ENCODE measurements at regions not wholly inside any gene's neighbourhood (a gene's known extent, or its start where the extent isn't known, plus 50 kb on each side); places are given as distances from the start of the nearest gene placed in this dataset.

DNA sequence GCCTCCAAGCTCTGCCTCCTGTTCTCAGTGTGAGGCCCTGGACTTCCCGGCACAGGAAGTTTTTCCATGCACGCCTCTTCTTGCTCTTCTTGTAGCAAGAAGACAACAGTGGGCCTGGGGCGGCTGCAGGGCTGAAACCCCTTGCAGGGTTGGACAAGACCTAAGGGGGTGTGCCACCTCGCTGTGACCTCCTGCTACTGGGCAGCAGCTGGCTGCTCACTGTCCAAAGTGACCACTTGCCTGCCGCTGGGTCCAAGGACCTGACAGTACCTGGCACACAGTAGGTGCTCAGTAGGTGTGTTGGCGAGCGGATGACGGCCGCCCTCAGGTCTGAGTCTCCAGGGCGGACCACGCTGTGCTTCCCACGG is 331.6 kb downstream of the C16orf95 start:
- DNase-seq (ENCODE audit: insufficient read length, low spot score) = no peak
- no peak for FAIRE-seq
- TF ChIP-seq, protein P1, sequence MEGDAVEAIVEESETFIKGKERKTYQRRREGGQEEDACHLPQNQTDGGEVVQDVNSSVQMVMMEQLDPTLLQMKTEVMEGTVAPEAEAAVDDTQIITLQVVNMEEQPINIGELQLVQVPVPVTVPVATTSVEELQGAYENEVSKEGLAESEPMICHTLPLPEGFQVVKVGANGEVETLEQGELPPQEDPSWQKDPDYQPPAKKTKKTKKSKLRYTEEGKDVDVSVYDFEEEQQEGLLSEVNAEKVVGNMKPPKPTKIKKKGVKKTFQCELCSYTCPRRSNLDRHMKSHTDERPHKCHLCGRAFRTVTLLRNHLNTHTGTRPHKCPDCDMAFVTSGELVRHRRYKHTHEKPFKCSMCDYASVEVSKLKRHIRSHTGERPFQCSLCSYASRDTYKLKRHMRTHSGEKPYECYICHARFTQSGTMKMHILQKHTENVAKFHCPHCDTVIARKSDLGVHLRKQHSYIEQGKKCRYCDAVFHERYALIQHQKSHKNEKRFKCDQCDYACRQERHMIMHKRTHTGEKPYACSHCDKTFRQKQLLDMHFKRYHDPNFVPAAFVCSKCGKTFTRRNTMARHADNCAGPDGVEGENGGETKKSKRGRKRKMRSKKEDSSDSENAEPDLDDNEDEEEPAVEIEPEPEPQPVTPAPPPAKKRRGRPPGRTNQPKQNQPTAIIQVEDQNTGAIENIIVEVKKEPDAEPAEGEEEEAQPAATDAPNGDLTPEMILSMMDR (IDR thresholded peaks at IDR 0.05; ENCODE audit: insufficient read depth, missing control alignments) = no peak

DNA sequence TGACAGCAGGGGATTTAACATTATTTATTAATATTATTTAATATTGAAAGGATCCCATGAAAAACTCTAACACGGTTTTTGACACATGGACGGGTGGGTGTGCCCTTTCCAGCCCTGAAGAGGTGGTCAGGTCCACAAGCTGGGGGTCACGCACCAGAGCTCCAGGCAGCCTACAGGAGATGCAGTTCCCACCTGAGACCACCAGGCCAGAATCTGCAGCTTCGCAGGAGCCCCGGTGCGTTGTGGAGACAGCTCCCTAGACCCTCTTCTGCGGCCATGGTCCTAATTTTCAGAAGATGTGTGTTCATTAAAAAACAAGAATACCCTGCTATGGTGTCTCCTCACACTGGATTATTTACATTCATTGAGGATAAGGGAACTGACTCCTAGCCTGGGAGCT is 331.1 kb downstream of the C16orf95 start:
- FAIRE-seq (no peak), DNase-seq (ENCODE audit: insufficient read length, low spot score) (no peak)
- TF ChIP-seq, protein P1 (IDR thresholded peaks at IDR 0.05; ENCODE audit: insufficient read depth, missing control alignments) = no peak

DNA sequence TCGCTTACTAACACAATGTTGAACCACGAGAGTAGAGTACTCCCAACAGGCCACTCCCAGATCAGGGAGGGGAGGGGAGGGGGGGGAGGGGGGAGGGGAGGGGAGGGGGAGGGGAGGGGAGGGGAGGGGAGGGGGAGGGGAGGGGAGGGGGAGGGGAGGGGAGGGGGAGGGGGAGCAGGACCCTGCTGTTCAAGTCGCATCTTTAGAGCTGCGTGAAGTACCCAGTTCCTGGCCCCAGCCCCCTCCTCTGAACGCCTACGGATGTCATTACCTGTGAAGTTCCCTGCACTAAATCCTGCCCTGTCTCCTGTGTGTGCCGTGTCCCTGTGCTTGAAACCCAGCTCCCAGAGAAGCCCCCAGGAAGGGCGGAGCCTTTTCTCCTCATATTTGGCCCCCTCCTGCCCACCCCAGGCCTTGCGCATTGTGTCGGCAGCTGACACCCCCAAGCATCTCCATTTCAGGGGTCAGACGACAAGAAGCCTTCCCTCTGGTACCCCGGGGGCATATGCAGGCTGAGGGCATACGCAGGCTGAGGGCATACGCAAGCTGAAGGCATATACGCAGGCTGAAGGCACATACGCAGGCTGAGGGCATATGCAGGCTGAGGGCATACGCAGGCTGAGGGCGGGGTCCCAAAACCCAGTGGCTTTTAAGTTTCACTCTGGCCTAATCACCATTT is 330.2 kb downstream of the C16orf95 start:
- TF ChIP-seq, protein P1 (IDR thresholded peaks at IDR 0.05; ENCODE audit: insufficient read depth, missing control alignments) = no peak
- DNase-seq (ENCODE audit: insufficient read length, low spot score) (no peak), FAIRE-seq (no peak)

DNA sequence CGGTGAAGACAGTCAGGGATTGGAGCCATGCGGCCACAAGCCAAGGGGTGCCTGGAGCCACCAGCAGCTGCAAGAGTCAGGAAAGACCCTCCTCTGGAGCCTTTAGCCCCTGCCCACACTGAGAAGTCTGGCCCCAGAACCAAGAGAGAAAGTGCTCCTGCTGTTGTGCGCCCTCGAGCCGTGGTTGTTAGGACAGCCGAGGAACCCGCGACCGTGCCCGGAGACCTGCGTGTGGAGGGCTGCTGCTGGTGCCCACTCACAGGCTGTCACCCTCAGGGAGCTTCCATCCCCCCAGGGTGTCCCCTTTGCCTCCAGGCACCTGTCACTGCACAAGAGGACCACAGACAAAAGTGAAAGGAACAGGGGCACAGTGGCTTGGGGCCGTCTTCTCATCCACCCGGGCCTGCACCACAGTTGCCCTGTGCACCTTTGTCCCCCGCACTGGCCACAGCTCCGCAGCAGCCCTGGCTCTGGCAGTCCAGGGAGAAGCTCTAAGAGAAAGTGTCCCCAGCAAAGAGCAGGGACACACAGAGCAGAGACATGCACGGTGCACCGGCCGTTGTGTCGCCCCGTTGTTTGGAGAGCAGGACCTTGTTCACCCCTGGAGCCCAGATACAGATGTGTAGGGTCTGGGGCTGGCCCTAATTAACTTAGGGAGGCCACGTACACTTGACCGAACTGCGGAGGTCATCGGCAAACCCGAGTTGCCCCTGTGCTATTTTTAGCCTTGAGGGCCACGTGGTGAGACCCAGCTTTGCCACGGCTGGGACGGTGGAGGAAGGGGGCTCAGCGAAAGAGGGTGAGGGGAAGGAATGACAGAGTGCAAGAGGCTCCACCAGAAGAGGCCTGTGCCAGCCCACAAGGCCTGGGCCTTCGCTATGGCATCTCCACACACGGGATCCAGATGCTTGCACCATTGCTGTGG is 329.2 kb downstream of the C16orf95 start:
- FAIRE-seq (no peak), DNase-seq (ENCODE audit: insufficient read length, low spot score) (no peak)
- TF ChIP-seq, protein P1 (IDR thresholded peaks at IDR 0.05; ENCODE audit: insufficient read depth, missing control alignments) = no peak

DNA sequence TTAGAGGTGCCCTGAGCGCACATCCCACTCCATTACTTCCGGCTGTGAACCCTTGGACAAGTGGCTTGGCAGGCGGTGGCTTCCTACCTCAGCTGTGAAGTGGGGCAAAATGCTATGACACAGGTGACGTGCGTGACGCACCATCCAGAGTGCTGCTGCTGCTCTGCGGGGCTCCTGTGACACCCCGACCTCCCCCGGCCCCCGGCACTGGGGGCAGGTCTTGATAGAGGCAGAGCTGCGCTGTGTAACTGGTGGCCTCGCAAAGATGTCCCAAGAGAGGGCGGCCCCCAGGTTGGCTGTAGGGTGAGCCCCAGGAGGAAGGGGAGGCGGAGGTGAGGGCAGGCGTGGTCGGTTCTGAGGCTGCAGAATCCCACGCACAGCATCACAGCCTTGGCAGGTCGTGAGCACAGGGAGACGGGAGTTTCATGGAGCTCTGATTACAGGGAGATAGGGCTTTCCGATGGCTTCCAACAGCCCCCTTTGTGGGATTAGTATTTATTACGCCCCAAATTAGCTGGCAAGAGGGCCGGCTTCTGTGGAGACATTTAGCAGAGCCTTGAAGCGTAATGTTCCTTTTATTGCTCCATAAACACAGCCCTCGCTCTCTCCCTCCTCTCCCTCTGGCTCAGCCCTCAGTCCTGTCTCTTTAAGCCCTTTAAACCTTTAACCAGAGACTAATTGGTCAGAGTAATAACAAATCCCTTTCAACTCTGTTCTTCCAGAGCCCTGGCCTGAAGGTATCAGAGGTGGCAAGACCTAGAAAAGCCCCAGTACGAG is 328.1 kb downstream of the C16orf95 start:
- FAIRE-seq = no peak
- TF ChIP-seq, protein P1 (IDR thresholded peaks at IDR 0.05; ENCODE audit: insufficient read depth, missing control alignments) = no peak
- DNase-seq (ENCODE audit: insufficient read length, low spot score) = no peak

DNA sequence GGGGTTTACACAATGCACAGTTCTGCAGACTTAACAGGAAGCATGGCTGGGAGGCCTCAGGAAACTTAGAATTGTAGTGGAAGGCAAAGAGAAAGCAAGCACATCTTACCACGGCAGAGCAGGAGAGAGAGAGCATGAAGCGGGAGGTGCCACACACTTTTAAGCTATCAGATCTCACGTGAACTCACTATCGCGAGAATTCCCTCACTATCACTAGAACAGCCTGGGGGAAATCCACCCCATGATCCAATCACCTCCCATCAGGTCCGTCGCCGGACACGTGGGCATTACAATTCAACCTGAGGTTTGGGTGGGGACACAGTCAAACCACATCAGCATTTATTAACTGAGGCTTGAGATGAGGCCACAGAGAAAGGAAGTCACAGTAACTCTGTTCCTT is 326.7 kb downstream of the C16orf95 start:
- TF ChIP-seq, protein P1 (IDR thresholded peaks at IDR 0.05; ENCODE audit: insufficient read depth, missing control alignments) = no peak
- DNase-seq (ENCODE audit: insufficient read length, low spot score) (no peak), FAIRE-seq (no peak)

Data from D721Med (cell line).